Retinal pigment epithelial cell (primary cell): ENCODE measurements at regions not wholly inside any gene's neighbourhood (a gene's known extent, or its start where the extent isn't known, plus 50 kb on each side); places are given as distances from the start of the nearest gene placed in this dataset.

Experiments used
- DNase-seq: peaks from one replicate; pipeline ENCODE4 v3.0.0-alpha.2; 2010; ENCODE audit warnings: low read depth
- H3K4me3 ChIP-seq: 2 replicates; pipeline ENCODE4 v1.5.1; 2011; ENCODE audit warnings: mild to moderate bottlenecking, low read length, control low read depth, moderate library complexity
- CTCF ChIP-seq: conservative IDR thresholded peaks from 2 replicates; pipeline ENCODE4 v1.5.1; 2011; ENCODE audit warnings: low read depth, low read length, control low read depth, inconsistent platforms

GRCh38 chr5:2433086-2433485 lies 318.4 kb downstream of the IRX2 start:
- H3K4me3 ChIP-seq: no peak overlapping the region
- DNase-seq: no peak
- no peak for TF ChIP-seq CTCF

DNA sequence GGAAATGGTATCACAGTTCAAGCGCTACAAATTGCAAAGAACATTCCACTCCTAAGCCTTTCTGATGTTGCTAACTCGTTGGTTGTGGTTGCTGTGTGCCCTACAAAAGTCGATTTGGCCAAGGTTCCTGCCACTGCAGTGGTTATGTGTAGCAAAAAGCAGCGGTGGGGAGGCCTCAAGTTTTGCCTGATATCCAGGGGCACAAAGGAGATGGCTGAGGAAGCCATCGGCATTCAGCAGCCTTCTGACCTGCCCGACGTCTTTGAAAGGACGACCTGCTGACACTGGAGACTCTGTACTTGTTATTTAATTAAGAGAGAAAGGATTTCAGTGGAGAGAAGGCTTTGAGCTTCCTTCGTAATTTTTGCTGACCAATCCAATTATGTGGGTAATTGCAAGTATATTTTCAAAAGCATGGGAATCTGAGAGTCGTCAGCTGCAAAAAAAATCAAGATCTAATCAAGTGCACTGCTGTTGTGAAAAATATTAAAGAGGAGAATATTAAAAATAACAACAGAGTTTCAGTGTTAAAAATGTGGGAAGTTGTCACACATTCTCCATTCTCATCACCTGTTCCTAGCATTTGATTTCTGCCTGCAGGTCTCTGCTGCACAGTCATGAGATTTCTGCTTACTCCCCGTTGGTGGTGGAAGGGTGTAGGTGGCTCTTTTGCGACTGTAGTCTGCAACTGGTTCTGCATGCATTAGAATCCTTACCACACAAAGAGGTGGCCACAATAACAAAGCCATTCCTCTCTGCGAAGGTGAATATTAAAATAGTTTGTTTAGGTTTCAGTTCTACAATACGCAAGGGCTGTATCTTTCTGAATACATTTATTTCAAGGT lies 319.2 kb downstream of the IRX2 start:
- DNase-seq: no peak
- no peak for TF ChIP-seq CTCF
- H3K4me3 ChIP-seq: no peak overlapping the region

- no peak overlapping the region for H3K4me3 ChIP-seq
- no peak for DNase-seq
- TF ChIP-seq CTCF: no peak
Observed at GRCh38 chr5:2430606-2431005, 320.9 kb downstream of the IRX2 start.

GRCh38 chr5:2427983-2428382 lies 323.5 kb downstream of the IRX2 start:
- H3K4me3 ChIP-seq: no peak overlapping the region
- DNase-seq: no peak
- no peak for TF ChIP-seq CTCF

GRCh38 chr5:2423634-2424033 lies 327.8 kb downstream of the IRX2 start:
- DNase-seq: no peak
- no peak overlapping the region for H3K4me3 ChIP-seq
- TF ChIP-seq CTCF: no peak

GRCh38 chr5:2417301-2417700 lies 334.2 kb downstream of the IRX2 start:
- H3K4me3 ChIP-seq: no peak overlapping the region
- no peak for DNase-seq
- no peak for TF ChIP-seq CTCF

DNA sequence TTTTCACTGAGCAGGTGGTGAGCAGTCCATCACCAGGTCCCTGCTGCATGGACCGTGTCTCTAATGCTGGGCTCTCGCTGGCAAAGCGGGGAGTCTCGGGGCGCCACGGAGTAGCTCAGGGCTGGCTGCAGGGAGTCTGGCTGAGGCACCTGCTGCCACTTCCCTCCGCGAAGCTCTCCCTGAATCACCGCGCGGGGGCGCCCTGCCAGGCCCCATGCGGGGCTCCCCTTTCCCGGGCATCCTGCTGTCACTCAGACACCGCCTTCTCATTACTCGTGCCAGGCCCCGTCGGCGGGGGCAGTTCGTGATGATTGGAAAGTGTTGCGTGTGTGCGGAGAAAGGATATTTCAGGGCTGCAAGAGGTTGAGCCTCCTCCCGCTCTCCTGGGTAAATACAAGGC lies 335.8 kb downstream of the IRX2 start:
- no peak for DNase-seq
- no peak overlapping the region for H3K4me3 ChIP-seq
- no peak for TF ChIP-seq CTCF
